SU-DHL-6 (cell line): ENCODE measurements at regions not wholly inside any gene's neighbourhood (a gene's known extent, or its start where the extent isn't known, plus 50 kb on each side); places are given as distances from the start of the nearest gene placed in this dataset.

Experiments
- H2AFZ ChIP-seq: fragments of 200-600 bp; sonication (generic); 2 replicates; pipeline ENCODE4 v1.6.1; 2014; ENCODE audit warnings: low read depth, mild to moderate bottlenecking, moderate library complexity, mixed read lengths, antibody characterized with exemption, low read length; ENCODE audit not compliant: severe bottlenecking
- H3F3A ChIP-seq: fragments of 200-600 bp; shearing (Covaris generic); 2 replicates; pipeline ENCODE4 v1.6.0; 2016; ENCODE audit warnings: antibody characterized with exemption, mild to moderate bottlenecking; ENCODE audit not compliant: insufficient read depth
- H3K27ac ChIP-seq: fragments of 200-600 bp; sonication (generic); 2 replicates; pipeline ENCODE4 v1.5.1; 2016; ENCODE audit warnings: low read depth, mild to moderate bottlenecking, low read length, moderate library complexity, mixed read lengths
- H3K27me3 ChIP-seq: fragments of 200-600 bp; sonication (generic), shearing (Covaris generic); 2 replicates; pipeline ENCODE4 v1.6.0; 2014; ENCODE audit warnings: mild to moderate bottlenecking, low read length
- H3K36me3 ChIP-seq: fragments of 200-600 bp; sonication (generic); 2 replicates; pipeline ENCODE4 v1.6.1; 2014; ENCODE audit warnings: mild to moderate bottlenecking, low read length, mixed read lengths
- H3K4me2 ChIP-seq: fragments of 300-600, 200-600 bp; shearing (Covaris generic), sonication (generic); 2 replicates; pipeline ENCODE4 v1.6.0; 2014; ENCODE audit warnings: low read length, low read depth, mild to moderate bottlenecking; ENCODE audit not compliant: poor library complexity, severe bottlenecking
- H3K4me3 ChIP-seq: fragments of 200-600 bp; sonication (generic); 2 replicates; pipeline ENCODE4 v1.5.1; 2014; ENCODE audit warnings: antibody characterized with exemption, low read length, mild to moderate bottlenecking, mixed read lengths; ENCODE audit not compliant: insufficient read depth, poor library complexity, severe bottlenecking
- H3K79me2 ChIP-seq: fragments of 200-600 bp; sonication (generic); 2 replicates; pipeline ENCODE4 v1.6.1; 2014; ENCODE audit warnings: mild to moderate bottlenecking, low read length, moderate library complexity; ENCODE audit not compliant: insufficient read depth
- H3K9ac ChIP-seq: fragments of 200-600 bp; sonication (generic); 2 replicates; pipeline ENCODE4 v1.7.0; 2014; ENCODE audit warnings: mild to moderate bottlenecking, low read length
- H3K9me2 ChIP-seq: fragments of 200-600 bp; sonication (generic); replicated peaks from 2 replicates; pipeline ENCODE4 v1.6.1; 2014; ENCODE audit warnings: low read length; ENCODE audit not compliant: insufficient read depth
- H3K9me3 ChIP-seq: fragments of 200-600 bp; sonication (generic); 2 replicates; pipeline ENCODE4 v1.6.1; 2014; ENCODE audit warnings: low read length, mixed read lengths; ENCODE audit not compliant: insufficient read depth
- H4K20me1 ChIP-seq: fragments of 200-600 bp; sonication (generic); 2 replicates; pipeline ENCODE4 v1.6.1; 2014; ENCODE audit warnings: low read depth, mild to moderate bottlenecking, antibody characterized with exemption, low read length, moderate library complexity, mixed read lengths
- EZH2phosphoT487 ChIP-seq: fragments of 200-600 bp; sonication (generic), shearing (Covaris generic); conservative IDR thresholded peaks from 2 replicates; pipeline ENCODE4 v1.6.1; 2018; ENCODE audit warnings: mild to moderate bottlenecking, antibody characterized with exemption, low read length, moderate library complexity, mixed read lengths
- TF ChIP-seq, protein P1 (sequence below): fragments of 200-600 bp; sonication (generic); IDR thresholded peaks from one replicate; pipeline ENCODE4 v1.5.1; 2017; ENCODE audit warnings: antibody characterized with exemption, mild to moderate bottlenecking, low read length, moderate library complexity; ENCODE audit not compliant: insufficient read depth, poor library complexity, severe bottlenecking

DNA sequence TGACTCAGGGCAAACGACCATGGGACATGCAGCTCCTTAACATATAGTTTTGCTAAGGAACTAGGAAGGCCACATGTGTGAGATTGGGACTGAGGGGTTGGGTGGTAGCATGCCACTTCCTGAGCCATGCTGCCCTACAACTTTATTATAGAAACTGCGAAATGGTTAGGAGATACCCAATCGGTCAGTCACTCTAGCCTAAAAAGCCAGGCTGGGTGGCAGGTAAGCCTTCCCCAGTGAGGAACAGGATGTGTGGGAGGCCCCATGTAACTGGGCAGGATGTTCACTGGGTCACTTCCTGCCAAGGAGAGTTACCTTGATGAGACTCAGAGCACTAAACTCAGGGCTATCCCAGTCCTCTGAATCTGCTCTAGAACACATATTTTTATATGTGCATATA is 123.5 kb downstream of the MAP3K7 start:
- Histone ChIP-seq H3F3A (no peaks in the 10 kb centered on the region), H3K9ac (no peak overlapping the region), H3K36me3 (no peaks in the 10 kb centered on the region), H3K4me3 (no peak overlapping the region), H3K9me2 (no peaks in the 10 kb centered on the region), H2AFZ (no peak overlapping the region), H3K9me3 (no peaks in the 10 kb centered on the region), H4K20me1 (no peaks in the 10 kb centered on the region), H3K27me3 (no peaks in the 10 kb centered on the region), H3K79me2 (no peaks in the 10 kb centered on the region), H3K4me2 (no peak overlapping the region), H3K27ac (no peak overlapping the region)
- no peak for TF ChIP-seq EZH2phosphoT487
- TF ChIP-seq, protein P1, sequence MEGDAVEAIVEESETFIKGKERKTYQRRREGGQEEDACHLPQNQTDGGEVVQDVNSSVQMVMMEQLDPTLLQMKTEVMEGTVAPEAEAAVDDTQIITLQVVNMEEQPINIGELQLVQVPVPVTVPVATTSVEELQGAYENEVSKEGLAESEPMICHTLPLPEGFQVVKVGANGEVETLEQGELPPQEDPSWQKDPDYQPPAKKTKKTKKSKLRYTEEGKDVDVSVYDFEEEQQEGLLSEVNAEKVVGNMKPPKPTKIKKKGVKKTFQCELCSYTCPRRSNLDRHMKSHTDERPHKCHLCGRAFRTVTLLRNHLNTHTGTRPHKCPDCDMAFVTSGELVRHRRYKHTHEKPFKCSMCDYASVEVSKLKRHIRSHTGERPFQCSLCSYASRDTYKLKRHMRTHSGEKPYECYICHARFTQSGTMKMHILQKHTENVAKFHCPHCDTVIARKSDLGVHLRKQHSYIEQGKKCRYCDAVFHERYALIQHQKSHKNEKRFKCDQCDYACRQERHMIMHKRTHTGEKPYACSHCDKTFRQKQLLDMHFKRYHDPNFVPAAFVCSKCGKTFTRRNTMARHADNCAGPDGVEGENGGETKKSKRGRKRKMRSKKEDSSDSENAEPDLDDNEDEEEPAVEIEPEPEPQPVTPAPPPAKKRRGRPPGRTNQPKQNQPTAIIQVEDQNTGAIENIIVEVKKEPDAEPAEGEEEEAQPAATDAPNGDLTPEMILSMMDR: no peak

DNA sequence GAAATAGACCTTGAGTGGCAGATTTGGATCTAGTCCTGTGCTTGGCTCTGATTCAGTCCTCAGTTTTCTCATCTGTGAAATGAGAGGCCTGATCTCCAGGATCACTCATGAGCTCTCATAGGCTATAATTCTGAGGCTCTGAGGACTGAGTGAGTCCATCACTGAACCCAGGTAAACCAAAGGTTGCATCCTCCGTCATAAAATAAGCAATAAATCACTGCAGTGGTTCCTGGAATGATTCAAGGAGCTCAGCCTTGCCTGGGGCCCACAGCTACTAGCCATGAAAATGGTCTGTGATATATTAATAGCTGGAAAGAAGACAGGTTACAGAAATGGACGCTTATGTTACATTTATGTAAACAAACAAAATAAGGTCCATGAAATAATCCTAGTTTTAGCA is 124.8 kb downstream of the MAP3K7 start:
- Histone ChIP-seq H3K9me3 (no peaks in the 10 kb centered on the region), H3K9me2 (no peaks in the 10 kb centered on the region), H3K79me2 (no peaks in the 10 kb centered on the region), H3K27me3 (no peaks in the 10 kb centered on the region), H3F3A (no peaks in the 10 kb centered on the region), H3K27ac (no peak overlapping the region), H3K36me3 (no peaks in the 10 kb centered on the region), H3K4me2 (no peak overlapping the region), H4K20me1 (no peaks in the 10 kb centered on the region), H3K4me3 (no peak overlapping the region), H2AFZ (no peak overlapping the region), H3K9ac (no peak overlapping the region)
- TF ChIP-seq EZH2phosphoT487: no peak
- TF ChIP-seq, protein P1: no peak

DNA sequence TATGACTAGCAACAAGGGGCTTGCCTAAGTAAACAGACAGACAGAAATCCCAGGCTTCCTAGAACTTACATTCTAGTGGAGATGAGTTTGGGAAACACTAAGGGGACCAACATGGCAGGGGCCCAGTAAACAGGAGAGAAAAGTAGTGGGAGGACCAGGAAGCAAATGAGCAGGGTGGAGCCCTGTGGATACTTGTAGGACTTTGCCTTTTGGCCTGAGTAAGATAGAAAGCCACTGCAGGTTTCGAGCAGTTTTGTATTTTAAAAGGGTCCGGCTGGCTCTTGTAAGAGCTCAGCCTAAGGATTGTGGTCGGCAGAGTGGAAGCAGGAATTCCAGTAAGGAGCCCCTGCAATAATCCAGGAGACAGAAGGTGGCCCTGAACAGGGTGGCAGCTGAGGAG is 125.5 kb downstream of the MAP3K7 start:
- Histone ChIP-seq H3K79me2 (no peaks in the 10 kb centered on the region), H3K9me2 (no peaks in the 10 kb centered on the region), H3K27ac (no peak overlapping the region), H3K36me3 (no peaks in the 10 kb centered on the region), H3K4me2 (no peak overlapping the region), H3K9ac (no peak overlapping the region), H4K20me1 (no peaks in the 10 kb centered on the region), H3F3A (no peaks in the 10 kb centered on the region), H3K9me3 (no peaks in the 10 kb centered on the region), H3K4me3 (no peak overlapping the region), H2AFZ (no peak overlapping the region), H3K27me3 (no peaks in the 10 kb centered on the region)
- TF ChIP-seq EZH2phosphoT487: no peak
- TF ChIP-seq, protein P1: no peak
